Osteocyte (in vitro differentiated cells): ENCODE measurements at regions not wholly inside any gene's neighbourhood (a gene's known extent, or its start where the extent isn't known, plus 50 kb on each side); places are given as distances from the start of the nearest gene placed in this dataset.

ENCODE experiments used
- DNase-seq: peaks from one replicate; pipeline ENCODE4 v3.0.0; 2021; ENCODE audit warnings: mixed read lengths; ENCODE audit not compliant: unreplicated experiment; ENCODE audit errors: extremely low spot score
- H3K27ac Mint-ChIP-seq: one replicate; pipeline ENCODE4 v1.8.0; 2021; ENCODE audit warnings: mild to moderate bottlenecking, mixed read lengths; ENCODE audit not compliant: unreplicated experiment
- H3K27me3 Mint-ChIP-seq: one replicate; pipeline ENCODE4 v1.8.0; 2021; ENCODE audit warnings: mixed read lengths; ENCODE audit not compliant: unreplicated experiment
- H3K36me3 Mint-ChIP-seq: one replicate; pipeline ENCODE4 v1.8.0; 2021; ENCODE audit warnings: mixed read lengths; ENCODE audit not compliant: unreplicated experiment
- H3K4me1 Mint-ChIP-seq: one replicate; pipeline ENCODE4 v1.8.0; 2021; ENCODE audit warnings: mixed read lengths; ENCODE audit not compliant: unreplicated experiment
- H3K4me3 Mint-ChIP-seq: one replicate; pipeline ENCODE4 v1.8.0; 2021; ENCODE audit warnings: mild to moderate bottlenecking, moderate library complexity, mixed read lengths; ENCODE audit not compliant: unreplicated experiment
- H3K9me3 Mint-ChIP-seq: one replicate; pipeline ENCODE4 v1.8.0; 2021; ENCODE audit warnings: mixed read lengths; ENCODE audit not compliant: unreplicated experiment
- TF ChIP-seq, protein P1 (sequence below): fragments of 200-600 bp; sonication (generic); IDR thresholded peaks from 2 replicates; pipeline ENCODE4 v1.5.0; 2021; ENCODE audit warnings: antibody characterized with exemption, mild to moderate bottlenecking, moderate library complexity

DNA sequence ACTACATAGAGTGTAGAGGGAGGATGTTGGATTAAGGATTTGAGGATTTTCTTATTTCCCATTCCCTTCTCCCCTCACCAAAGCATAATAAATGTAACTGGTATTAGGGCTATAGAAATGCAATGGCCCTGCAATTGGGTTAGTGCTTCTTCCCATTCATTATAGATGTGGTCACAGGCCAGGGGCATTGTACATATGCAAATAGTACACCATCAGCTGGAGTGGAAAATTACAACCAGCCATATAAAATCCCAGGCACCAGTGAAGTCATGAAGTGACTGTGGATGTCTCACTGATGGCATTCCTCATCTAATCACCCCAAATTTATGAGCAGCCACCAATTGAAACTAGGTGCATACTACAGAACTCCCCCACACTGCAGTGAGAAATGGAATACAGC lies 105.9 kb downstream of the PLK2 start:
- TF ChIP-seq, protein P1, sequence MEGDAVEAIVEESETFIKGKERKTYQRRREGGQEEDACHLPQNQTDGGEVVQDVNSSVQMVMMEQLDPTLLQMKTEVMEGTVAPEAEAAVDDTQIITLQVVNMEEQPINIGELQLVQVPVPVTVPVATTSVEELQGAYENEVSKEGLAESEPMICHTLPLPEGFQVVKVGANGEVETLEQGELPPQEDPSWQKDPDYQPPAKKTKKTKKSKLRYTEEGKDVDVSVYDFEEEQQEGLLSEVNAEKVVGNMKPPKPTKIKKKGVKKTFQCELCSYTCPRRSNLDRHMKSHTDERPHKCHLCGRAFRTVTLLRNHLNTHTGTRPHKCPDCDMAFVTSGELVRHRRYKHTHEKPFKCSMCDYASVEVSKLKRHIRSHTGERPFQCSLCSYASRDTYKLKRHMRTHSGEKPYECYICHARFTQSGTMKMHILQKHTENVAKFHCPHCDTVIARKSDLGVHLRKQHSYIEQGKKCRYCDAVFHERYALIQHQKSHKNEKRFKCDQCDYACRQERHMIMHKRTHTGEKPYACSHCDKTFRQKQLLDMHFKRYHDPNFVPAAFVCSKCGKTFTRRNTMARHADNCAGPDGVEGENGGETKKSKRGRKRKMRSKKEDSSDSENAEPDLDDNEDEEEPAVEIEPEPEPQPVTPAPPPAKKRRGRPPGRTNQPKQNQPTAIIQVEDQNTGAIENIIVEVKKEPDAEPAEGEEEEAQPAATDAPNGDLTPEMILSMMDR: no peak
- Mint-ChIP-seq H3K4me1 (peaks cover 15% of the 10 kb centered on the region), H3K27ac (no peak overlapping the region), H3K4me3 (no peak overlapping the region), H3K27me3 (no peaks in the 10 kb centered on the region), H3K9me3 (no peaks in the 10 kb centered on the region), H3K36me3 (no peaks in the 10 kb centered on the region)
- DNase-seq: no peak

DNA sequence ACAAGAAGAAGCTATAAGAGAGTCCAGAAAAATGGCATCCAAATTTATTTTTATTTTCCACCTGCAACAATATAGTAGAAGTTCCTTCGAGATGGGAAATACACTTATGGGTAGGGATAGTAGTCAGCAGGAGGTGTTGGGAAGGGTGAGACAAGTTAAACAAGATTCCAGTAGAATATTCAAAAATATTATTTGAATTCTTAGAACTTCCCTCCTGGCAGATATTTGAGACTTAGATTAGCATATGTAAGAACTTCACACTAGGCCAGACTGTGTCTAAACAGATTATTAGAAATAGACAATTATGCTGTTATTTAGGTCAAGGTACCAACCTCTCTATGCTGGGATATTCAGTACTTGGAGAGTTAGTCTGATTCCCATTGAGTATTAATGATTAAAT lies 108.7 kb downstream of the PLK2 start:
- Mint-ChIP-seq H3K4me1 (peaks cover 4% of the 10 kb centered on the region), H3K27me3 (no peaks in the 10 kb centered on the region), H3K27ac (no peak overlapping the region), H3K4me3 (no peak overlapping the region), H3K9me3 (no peaks in the 10 kb centered on the region), H3K36me3 (no peaks in the 10 kb centered on the region)
- TF ChIP-seq, protein P1: no peak
- no peak for DNase-seq

DNA sequence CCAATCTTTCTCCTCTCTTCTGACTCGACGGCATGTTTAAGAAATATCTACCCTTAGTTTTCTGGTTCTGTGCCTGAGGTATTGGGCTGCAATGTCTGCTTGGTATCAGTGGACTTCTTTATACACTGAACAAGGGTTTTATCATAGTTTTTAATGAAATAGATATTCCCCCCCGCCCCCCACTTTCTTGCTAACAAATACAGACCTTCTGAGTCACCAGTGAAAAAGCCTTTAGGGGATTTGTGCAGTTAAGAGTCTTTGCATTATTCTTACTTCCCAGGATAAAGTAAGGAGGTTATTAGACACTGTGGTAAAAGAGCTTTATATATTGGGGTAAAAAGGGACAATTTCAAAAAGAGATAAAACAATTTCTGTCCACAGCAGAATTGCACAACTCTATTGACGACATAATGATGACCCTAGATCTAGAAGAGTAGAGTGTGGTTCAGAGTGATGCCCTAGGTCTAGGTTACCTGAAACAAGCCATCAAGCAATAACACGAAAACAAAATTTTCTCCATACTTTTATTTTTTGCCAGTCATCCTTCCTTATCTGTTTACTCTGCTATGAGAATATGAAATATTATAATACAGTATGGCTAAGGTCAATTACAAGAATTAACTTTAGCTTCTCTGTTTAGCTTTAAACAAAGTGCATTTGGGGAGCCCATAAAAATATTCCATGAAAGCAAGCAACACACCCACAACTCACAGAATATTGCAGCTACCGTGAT lies 110.7 kb downstream of the PLK2 start:
- H3K27ac Mint-ChIP-seq: no peak overlapping the region
- no peak for DNase-seq

DNA sequence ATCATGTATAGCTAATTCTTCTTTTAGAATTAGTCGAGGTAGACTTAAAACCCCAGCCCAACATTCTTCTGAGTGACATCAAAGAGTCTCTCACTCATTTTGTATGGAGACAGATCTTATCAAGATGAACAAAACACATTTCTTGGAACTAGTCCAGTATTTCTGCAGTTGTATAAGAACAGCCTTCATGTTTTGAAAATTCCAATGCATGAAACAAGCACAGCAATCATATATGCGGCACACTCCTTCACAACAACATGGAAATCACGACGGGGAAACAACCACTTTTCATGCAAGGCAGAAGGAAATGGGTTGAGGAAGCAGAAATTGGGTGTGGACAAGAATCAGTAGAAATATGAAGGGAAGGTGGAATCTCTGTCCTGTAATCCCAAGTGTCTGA lies 113.8 kb downstream of the PLK2 start:
- Mint-ChIP-seq H3K4me1 (peaks cover 4% of the 10 kb centered on the region), H3K36me3 (no peaks in the 10 kb centered on the region), H3K27me3 (no peaks in the 10 kb centered on the region), H3K27ac (no peak overlapping the region), H3K4me3 (no peak overlapping the region), H3K9me3 (no peaks in the 10 kb centered on the region)
- DNase-seq: no peak
- TF ChIP-seq, protein P1: no peak

More for the DNA sequence above, 110.7 kb downstream of the PLK2 start:
- no peaks in the 10 kb centered on the region for H3K27me3 Mint-ChIP-seq
- TF ChIP-seq, protein P1: no peak
- H3K9me3 Mint-ChIP-seq: no peaks in the 10 kb centered on the region
- H3K4me3 Mint-ChIP-seq: no peak overlapping the region
- no peaks in the 10 kb centered on the region for H3K36me3 Mint-ChIP-seq
- peaks cover 4% of the 10 kb centered on the region for H3K4me1 Mint-ChIP-seq

DNA sequence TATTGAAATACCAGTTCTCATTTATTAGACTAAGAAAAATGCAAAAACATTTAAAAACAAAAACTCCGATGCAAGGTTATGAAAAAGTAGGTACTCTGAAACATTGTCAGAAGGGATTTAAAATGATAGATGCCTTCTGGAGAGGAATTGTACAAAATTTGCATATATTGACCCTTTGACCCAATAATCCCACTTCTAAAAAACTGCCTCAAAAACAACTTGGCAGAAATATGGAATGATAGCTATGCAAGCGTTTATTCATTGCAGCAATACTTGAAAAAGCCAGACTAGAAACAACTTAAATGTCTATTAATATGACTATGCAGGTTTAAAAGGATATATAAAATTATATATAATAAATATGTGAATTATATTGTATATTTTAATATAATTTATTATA lies 118.4 kb downstream of the PLK2 start:
- no peaks in the 10 kb centered on the region for H3K4me1 Mint-ChIP-seq

More for the DNA sequence above, 118.4 kb downstream of the PLK2 start:
- TF ChIP-seq, protein P1: no peak
- no peak overlapping the region for H3K4me3 Mint-ChIP-seq
- no peak overlapping the region for H3K27ac Mint-ChIP-seq
- H3K27me3 Mint-ChIP-seq: no peaks in the 10 kb centered on the region
- no peaks in the 10 kb centered on the region for H3K36me3 Mint-ChIP-seq
- DNase-seq: no peak
- H3K9me3 Mint-ChIP-seq: peaks cover 11% of the 10 kb centered on the region
